Kidney (tissue), 13 donors: ENCODE measurements at regions not wholly inside any gene's neighbourhood (a gene's known extent, or its start where the extent isn't known, plus 50 kb on each side); places are given as distances from the start of the nearest gene placed in this dataset.

ENCODE experiments used
- DNase-seq, 5 donors: peaks; one replicate each; pipeline ENCODE4 v3.0.0-alpha.2; 2013 to 2020
- FAIRE-seq: peaks from 2 replicates; lab custom pipeline; 2012; peaks lifted over from hg19 to GRCh38; lab: Jason Lieb, UNC
- H3K27ac ChIP-seq, 2 donors: one replicate each; pipeline ENCODE4 v1.7.0; 2013; ENCODE audit warnings: low read depth in 2 of 2, low read length in 2 of 2, inconsistent platforms in 1 of 2
- H3K27me3 ChIP-seq: one replicate; pipeline ENCODE4 v1.7.1; 2013; ENCODE audit warnings: low read length, inconsistent platforms; ENCODE audit not compliant: control insufficient read depth, insufficient read depth
- H3K36me3 ChIP-seq, 3 donors: one replicate each; pipeline versions ENCODE4 v1.7.0 to v1.7.1; 2013; ENCODE audit warnings: low read length in 3 of 3, control low read depth in 1 of 3, inconsistent platforms in 1 of 3; ENCODE audit not compliant: insufficient read depth in 3 of 3, control insufficient read depth in 2 of 3
- H3K4me1 ChIP-seq, 3 donors: one replicate each; pipeline versions ENCODE4 v1.7.0 to v1.7.1; 2013; ENCODE audit warnings: low read length in 3 of 3, inconsistent platforms in 1 of 3, low read depth in 1 of 3; ENCODE audit not compliant: control insufficient read depth in 2 of 3, insufficient read depth in 2 of 3
- H3K4me3 ChIP-seq, 3 donors: one replicate each; pipeline versions ENCODE4 v1.7.0 to v1.8.1; 2013; ENCODE audit warnings: low read length in 3 of 3, control low read depth in 1 of 3, inconsistent platforms in 1 of 3
- H3K9ac ChIP-seq, 3 donors: one replicate each; pipeline versions ENCODE4 v1.7.0 to v1.7.1; 2013; ENCODE audit warnings: low read length in 3 of 3, control low read depth in 1 of 3, inconsistent platforms in 1 of 3
- H3K9me3 ChIP-seq, 3 donors: one replicate each; pipeline versions ENCODE4 v1.7.0 to v1.7.1; 2013; ENCODE audit warnings: low read length in 3 of 3, control low read depth in 1 of 3, inconsistent platforms in 1 of 3; ENCODE audit not compliant: control insufficient read depth in 2 of 3, insufficient read depth in 1 of 3
- intact Hi-C: fragments of 100-400 bp; cut with DNase I; formaldehyde crosslinking; loops from one replicate; pipeline ENCODE4 v1.11.1; 2022
- TF ChIP-seq, protein P1 (sequence below): IDR thresholded peaks from 3 replicates; pipeline ENCODE4 v1.5.1; 2012; ENCODE audit warnings: mild to moderate bottlenecking, moderate library complexity, borderline replicate concordance; ENCODE audit not compliant: insufficient read depth; ENCODE audit errors: extremely low read depth
- donor health status: control.
- donor health status: control.
- donor health status: control.
- donor health status: control.
- donor health status: control.
- donor health status: DM: yes; HTN: yes; CAD: no.
- donor health status: Normal renal cell carcinoma (clear cell type).

DNA sequence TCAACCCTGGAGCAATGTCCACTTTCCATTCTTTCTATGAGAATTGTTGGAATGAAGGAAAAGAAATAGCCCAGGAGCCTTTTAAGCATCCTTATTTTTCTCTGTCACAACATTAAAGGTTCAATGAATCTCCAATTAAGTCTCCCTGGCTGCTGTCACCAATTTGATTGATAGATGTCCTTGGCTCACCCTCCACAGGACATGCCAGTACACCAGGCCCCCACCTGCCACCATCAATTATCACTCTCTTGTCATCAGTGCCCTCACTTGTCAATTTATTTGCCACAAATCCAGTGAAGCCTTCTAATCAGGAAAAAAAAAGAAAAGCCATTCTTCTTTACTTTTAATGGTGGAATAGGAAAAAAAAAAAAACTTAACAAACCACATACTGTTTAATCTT lies 453.6 kb downstream of the CENPC start:
- intact Hi-C loops, result no loop called here
- no peak overlapping the region for H3K9ac ChIP-seq
- no peaks in the 10 kb centered on the region for H3K27me3 ChIP-seq
- no peaks in the 10 kb centered on the region for H3K4me1 ChIP-seq
- FAIRE-seq (no peak), DNase-seq (no peak)
- TF ChIP-seq, protein P1, sequence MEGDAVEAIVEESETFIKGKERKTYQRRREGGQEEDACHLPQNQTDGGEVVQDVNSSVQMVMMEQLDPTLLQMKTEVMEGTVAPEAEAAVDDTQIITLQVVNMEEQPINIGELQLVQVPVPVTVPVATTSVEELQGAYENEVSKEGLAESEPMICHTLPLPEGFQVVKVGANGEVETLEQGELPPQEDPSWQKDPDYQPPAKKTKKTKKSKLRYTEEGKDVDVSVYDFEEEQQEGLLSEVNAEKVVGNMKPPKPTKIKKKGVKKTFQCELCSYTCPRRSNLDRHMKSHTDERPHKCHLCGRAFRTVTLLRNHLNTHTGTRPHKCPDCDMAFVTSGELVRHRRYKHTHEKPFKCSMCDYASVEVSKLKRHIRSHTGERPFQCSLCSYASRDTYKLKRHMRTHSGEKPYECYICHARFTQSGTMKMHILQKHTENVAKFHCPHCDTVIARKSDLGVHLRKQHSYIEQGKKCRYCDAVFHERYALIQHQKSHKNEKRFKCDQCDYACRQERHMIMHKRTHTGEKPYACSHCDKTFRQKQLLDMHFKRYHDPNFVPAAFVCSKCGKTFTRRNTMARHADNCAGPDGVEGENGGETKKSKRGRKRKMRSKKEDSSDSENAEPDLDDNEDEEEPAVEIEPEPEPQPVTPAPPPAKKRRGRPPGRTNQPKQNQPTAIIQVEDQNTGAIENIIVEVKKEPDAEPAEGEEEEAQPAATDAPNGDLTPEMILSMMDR, result no peak
- H3K27ac ChIP-seq, result no peak overlapping the region
- H3K4me3 ChIP-seq, result no peak overlapping the region
- no peaks in the 10 kb centered on the region for H3K9me3 ChIP-seq
- no peaks in the 10 kb centered on the region for H3K36me3 ChIP-seq

DNA sequence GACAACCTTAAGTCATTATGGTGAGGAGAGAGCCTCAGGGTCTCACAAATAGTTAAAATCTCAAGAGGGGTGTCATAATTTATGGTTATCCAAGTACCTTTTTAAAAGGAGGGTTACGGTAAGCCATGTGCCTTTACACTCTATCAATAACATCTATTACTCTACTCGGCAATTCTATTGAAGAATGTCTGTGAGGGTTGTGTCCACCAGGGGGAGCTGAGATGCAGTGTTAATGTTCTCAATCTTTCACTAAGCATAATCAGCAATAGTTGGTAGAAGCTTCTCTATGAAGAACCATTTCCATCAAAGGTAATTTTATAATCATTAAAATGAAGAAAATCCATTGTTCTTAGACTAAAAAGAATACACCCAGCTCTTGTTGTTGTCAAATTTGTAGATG lies 457.4 kb downstream of the CENPC start:
- no peak overlapping the region for H3K4me3 ChIP-seq
- H3K36me3 ChIP-seq, result no peaks in the 10 kb centered on the region
- H3K9me3 ChIP-seq, result no peaks in the 10 kb centered on the region
- intact Hi-C loops, result no loop called here
- no peak for FAIRE-seq
- TF ChIP-seq, protein P1, result peak; percentile 39
- no peak for DNase-seq
- no peak overlapping the region for H3K9ac ChIP-seq
- H3K27ac ChIP-seq, result no peak overlapping the region
- no peaks in the 10 kb centered on the region for H3K27me3 ChIP-seq
- no peaks in the 10 kb centered on the region for H3K4me1 ChIP-seq

DNA sequence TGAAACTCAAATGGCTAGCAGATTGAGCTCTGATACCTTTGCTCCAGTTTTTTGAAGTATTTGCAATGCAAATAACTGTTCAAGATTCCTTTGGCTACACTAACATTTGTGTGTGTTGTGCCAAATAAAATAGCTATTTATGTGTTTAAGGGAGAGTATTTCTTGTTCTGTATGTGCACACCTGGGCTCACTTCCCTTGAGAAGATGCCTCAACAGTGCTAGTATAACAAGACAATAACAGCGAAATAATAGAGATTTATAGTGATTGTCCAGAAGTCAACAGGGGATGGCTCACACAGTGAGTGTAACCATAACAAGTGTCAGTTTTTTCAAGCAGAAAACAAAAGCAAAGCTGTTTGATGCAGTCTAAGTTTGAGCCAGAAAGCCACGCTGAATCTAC lies 460.5 kb downstream of the CENPC start:
- TF ChIP-seq, protein P1, result no peak
- H3K4me3 ChIP-seq, result no peak overlapping the region
- H3K4me1 ChIP-seq, result no peaks in the 10 kb centered on the region
- FAIRE-seq (no peak), DNase-seq (peak in 1 of 5 donors; percentile 4)
- no peaks in the 10 kb centered on the region for H3K9me3 ChIP-seq
- no peaks in the 10 kb centered on the region for H3K27me3 ChIP-seq
- H3K9ac ChIP-seq, result no peak overlapping the region
- intact Hi-C loops, result no loop called here
- H3K36me3 ChIP-seq, result no peaks in the 10 kb centered on the region
- H3K27ac ChIP-seq, result no peak overlapping the region

DNA sequence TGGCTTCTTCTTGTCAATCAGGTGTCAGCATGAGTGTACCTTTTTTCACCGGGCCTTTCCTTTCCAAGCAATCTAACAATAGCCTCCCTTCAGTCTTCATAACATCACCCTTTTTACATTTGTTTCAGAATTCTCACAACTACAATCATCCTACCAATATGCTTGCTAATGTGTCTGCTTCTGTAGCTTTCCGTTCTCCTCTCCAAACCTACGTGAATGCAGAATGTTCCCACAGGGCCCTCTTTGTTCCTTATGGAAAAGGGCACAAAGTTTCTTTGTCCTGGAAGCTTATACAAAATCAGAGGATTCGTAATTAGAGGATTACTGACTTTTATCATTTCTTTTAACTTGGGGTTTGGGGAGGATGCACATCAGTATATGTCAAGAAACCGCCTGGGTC lies 461.8 kb downstream of the CENPC start:
- Histone ChIP-seq H3K9me3 (no peaks in the 10 kb centered on the region), H3K36me3 (no peaks in the 10 kb centered on the region), H3K27ac (no peak overlapping the region), H3K27me3 (no peaks in the 10 kb centered on the region), H3K4me3 (no peak overlapping the region), H3K9ac (no peak overlapping the region), H3K4me1 (no peaks in the 10 kb centered on the region)
- TF ChIP-seq, protein P1, result no peak
- FAIRE-seq (no peak), DNase-seq (no peak)
- intact Hi-C loops, result no loop called here
